ENCODE measurements at regions not wholly inside any gene's neighbourhood (a gene's known extent, or its start where the extent isn't known, plus 50 kb on each side); places are given as distances from the start of the nearest gene placed in this dataset.

GRCh38 chr11:104695065-104695463, 203.2 kb downstream of the CASP12 start (continued):
- no peak for TF ChIP-seq ATF2 (IDR thresholded peaks at IDR 0.05; ENCODE audit: low read length)
- TF ChIP-seq RXRA (IDR thresholded peaks at IDR 0.05; ENCODE audit: insufficient read depth, low read depth, low read length): no peak
- TF ChIP-seq SIN3A (conservative IDR thresholded peaks at IDR 0.05 in 1 of 2, IDR thresholded peaks at IDR 0.05 in 1 of 2; ENCODE audit: low read depth in 1 of 2, low read length in 2 of 2): no peak
- TF ChIP-seq SP2 (IDR thresholded peaks at IDR 0.05; ENCODE audit: low read length): no peak

Data from H1 (cell line).